HG03135 (cell line): ENCODE measurements at regions not wholly inside any gene's neighbourhood (a gene's known extent, or its start where the extent isn't known, plus 50 kb on each side); places are given as distances from the start of the nearest gene placed in this dataset.

Experiments
- ATAC-seq: cut with Tn5 transposase; IDR thresholded peaks from one replicate; pipeline ENCODE4 v1.9.1; 2021; ENCODE audit warnings: mild to moderate bottlenecking, moderate library complexity; ENCODE audit not compliant: unreplicated experiment

GRCh38 chr2:81238462-81238861 lies 933.9 kb upstream of the LRRTM1 start:
- no peak for ATAC-seq

- no peak for ATAC-seq
Measured at GRCh38 chr2:81235601-81236000, 931.0 kb upstream of the LRRTM1 start.

GRCh38 chr2:81234711-81235110 lies 930.2 kb upstream of the LRRTM1 start:
- no peak for ATAC-seq

GRCh38 chr2:81225756-81226155 lies 921.2 kb upstream of the LRRTM1 start:
- no peak for ATAC-seq

- ATAC-seq = no peak
Measured at GRCh38 chr2:81213598-81213997, 909.0 kb upstream of the LRRTM1 start.

GRCh38 chr2:81206216-81206615 lies 901.7 kb upstream of the LRRTM1 start:
- no peak for ATAC-seq

- no peak for ATAC-seq
Measured at GRCh38 chr2:81196933-81197628, 892.5 kb upstream of the LRRTM1 start.

GRCh38 chr2:81196383-81196851 lies 891.9 kb upstream of the LRRTM1 start:
- no peak for ATAC-seq

GRCh38 chr2:81195774-81196382 lies 891.3 kb upstream of the LRRTM1 start:
- ATAC-seq = no peak

- ATAC-seq = no peak
Measured at GRCh38 chr2:81195017-81195773, 890.6 kb upstream of the LRRTM1 start.

- no peak for ATAC-seq
Measured at GRCh38 chr2:81194581-81194980, 890.0 kb upstream of the LRRTM1 start.

- ATAC-seq = no peak
Measured at GRCh38 chr2:81194176-81194575, 889.6 kb upstream of the LRRTM1 start.

GRCh38 chr2:81181845-81182244 lies 877.3 kb upstream of the LRRTM1 start:
- no peak for ATAC-seq

GRCh38 chr2:81171447-81171846 lies 866.9 kb upstream of the LRRTM1 start:
- no peak for ATAC-seq

- ATAC-seq = no peak
Measured at GRCh38 chr2:81163583-81163982, 859.0 kb upstream of the LRRTM1 start.

GRCh38 chr2:81158505-81158904 lies 854.0 kb upstream of the LRRTM1 start:
- no peak for ATAC-seq

GRCh38 chr2:81148323-81148722 lies 843.8 kb upstream of the LRRTM1 start:
- ATAC-seq = no peak

GRCh38 chr2:81136296-81136695 lies 831.7 kb upstream of the LRRTM1 start:
- no peak for ATAC-seq

- ATAC-seq = no peak
Measured at GRCh38 chr2:81097361-81097760, 792.8 kb upstream of the LRRTM1 start.

GRCh38 chr2:81093031-81093430 lies 788.5 kb upstream of the LRRTM1 start:
- no peak for ATAC-seq

GRCh38 chr2:81087646-81088045 lies 783.1 kb upstream of the LRRTM1 start:
- no peak for ATAC-seq

GRCh38 chr2:81084101-81084500 lies 779.5 kb upstream of the LRRTM1 start:
- no peak for ATAC-seq
